ENCODE measurements at regions not wholly inside any gene's neighbourhood (a gene's known extent, or its start where the extent isn't known, plus 50 kb on each side); places are given as distances from the start of the nearest gene placed in this dataset.

DNA sequence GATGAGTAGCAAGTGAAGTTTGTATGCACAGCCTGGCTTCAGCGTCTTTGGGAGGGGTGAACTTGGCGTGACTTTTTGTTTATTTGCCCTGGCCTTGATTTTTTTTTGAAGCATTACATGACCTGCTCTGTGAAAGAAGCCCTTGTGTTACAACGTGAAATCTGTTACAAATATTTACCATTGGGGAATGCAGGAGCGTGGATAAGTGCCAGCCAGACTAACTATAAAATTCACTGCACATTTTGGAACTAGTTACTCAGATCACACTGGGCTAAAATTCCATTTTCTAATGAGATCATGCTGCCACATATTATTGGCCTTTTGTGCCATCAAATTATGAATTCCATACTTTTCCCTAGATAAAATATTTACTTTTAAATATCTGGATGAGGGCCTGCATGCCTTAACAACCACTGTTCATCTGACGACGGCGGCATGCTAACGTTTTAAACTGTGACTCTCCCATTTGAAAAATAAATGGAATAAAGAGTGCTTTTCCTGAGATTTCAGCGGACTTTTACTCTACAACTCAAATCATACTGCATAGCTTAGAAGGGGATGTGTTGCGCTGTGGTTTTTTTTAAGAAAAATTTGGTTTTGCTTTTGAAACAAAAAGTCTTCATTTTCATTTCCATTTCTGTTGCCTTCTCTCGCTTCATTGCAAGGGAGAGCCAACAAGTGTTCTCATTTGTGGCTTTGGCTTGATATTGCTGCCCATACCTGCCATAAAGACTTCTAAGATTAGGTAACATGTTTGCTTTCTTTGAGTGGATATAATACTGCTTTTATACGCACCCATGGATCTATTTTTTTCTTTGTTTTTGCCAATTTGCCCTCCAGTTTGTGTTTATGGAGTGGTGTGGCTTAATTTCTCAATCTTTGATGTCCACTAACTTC, 352.2 kb downstream of the TFEC start:
- Histone ChIP-seq H3K4me1 (ENCODE audit: control insufficient read depth in 1 of 2, insufficient read depth in 1 of 2, low read depth in 1 of 2, low read length in 1 of 2) (no peaks in the 10 kb centered on the region), H3K27ac (no peak overlapping the region), H3K9me3 (no peaks in the 10 kb centered on the region), H3K36me3 (no peaks in the 10 kb centered on the region), H3K4me3 (ENCODE audit: low read depth in 1 of 2, low read length in 1 of 2) (no peak overlapping the region), H3K27me3 (no peaks in the 10 kb centered on the region)
- TF ChIP-seq, protein P1, sequence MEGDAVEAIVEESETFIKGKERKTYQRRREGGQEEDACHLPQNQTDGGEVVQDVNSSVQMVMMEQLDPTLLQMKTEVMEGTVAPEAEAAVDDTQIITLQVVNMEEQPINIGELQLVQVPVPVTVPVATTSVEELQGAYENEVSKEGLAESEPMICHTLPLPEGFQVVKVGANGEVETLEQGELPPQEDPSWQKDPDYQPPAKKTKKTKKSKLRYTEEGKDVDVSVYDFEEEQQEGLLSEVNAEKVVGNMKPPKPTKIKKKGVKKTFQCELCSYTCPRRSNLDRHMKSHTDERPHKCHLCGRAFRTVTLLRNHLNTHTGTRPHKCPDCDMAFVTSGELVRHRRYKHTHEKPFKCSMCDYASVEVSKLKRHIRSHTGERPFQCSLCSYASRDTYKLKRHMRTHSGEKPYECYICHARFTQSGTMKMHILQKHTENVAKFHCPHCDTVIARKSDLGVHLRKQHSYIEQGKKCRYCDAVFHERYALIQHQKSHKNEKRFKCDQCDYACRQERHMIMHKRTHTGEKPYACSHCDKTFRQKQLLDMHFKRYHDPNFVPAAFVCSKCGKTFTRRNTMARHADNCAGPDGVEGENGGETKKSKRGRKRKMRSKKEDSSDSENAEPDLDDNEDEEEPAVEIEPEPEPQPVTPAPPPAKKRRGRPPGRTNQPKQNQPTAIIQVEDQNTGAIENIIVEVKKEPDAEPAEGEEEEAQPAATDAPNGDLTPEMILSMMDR (IDR thresholded peaks at IDR 0.05), result no peak

DNA sequence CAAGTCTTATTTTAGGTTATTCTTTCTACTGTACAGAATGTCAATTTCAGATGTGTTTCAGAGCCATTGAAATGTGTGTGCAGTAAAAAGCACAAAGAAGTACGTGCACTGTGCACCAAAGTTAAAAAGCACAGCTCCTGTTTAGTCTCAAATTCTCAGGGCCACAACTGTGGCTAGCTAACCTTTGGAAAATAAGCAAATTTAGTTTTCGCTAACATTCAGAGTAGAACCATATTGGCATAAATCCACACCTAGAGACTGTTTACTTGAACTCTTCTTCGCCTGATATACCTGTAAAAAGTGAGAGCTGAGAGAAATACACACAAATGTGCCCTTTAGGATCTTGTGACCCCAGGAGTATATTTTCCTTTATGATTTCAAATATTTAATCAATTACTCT, 353.9 kb downstream of the TFEC start:
- Histone ChIP-seq H3K27me3 (no peaks in the 10 kb centered on the region), H3K36me3 (no peaks in the 10 kb centered on the region), H3K27ac (no peak overlapping the region), H3K9me3 (no peaks in the 10 kb centered on the region), H3K4me3 (ENCODE audit: low read depth in 1 of 2, low read length in 1 of 2) (no peak overlapping the region), H3K4me1 (ENCODE audit: control insufficient read depth in 1 of 2, insufficient read depth in 1 of 2, low read depth in 1 of 2, low read length in 1 of 2) (no peaks in the 10 kb centered on the region)
- TF ChIP-seq, protein P1 (IDR thresholded peaks at IDR 0.05), result no peak

DNA sequence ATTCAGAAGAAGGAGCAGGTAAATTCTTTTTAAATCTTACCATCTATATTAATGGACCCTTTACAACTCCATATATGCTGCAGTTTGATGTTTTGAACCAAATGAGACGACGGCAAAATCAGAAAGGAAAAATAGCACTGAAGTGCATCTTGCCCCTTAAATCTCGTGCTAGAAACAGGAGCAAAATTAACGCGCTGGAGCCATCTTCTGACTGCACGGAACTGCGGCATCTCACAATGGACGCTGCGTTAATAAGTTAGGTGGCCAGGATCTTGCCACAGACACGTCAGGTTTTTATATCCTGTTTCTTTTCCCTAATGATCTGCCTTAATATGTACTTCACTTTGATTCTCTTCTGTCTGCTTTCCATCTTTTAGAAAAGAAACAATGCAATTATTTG, 354.5 kb downstream of the TFEC start:
- Histone ChIP-seq H3K36me3 (no peaks in the 10 kb centered on the region), H3K4me1 (ENCODE audit: control insufficient read depth in 1 of 2, insufficient read depth in 1 of 2, low read depth in 1 of 2, low read length in 1 of 2) (no peaks in the 10 kb centered on the region), H3K4me3 (ENCODE audit: low read depth in 1 of 2, low read length in 1 of 2) (no peak overlapping the region), H3K27ac (no peak overlapping the region), H3K27me3 (no peaks in the 10 kb centered on the region), H3K9me3 (no peaks in the 10 kb centered on the region)
- TF ChIP-seq, protein P1 (IDR thresholded peaks at IDR 0.05), result no peak

DNA sequence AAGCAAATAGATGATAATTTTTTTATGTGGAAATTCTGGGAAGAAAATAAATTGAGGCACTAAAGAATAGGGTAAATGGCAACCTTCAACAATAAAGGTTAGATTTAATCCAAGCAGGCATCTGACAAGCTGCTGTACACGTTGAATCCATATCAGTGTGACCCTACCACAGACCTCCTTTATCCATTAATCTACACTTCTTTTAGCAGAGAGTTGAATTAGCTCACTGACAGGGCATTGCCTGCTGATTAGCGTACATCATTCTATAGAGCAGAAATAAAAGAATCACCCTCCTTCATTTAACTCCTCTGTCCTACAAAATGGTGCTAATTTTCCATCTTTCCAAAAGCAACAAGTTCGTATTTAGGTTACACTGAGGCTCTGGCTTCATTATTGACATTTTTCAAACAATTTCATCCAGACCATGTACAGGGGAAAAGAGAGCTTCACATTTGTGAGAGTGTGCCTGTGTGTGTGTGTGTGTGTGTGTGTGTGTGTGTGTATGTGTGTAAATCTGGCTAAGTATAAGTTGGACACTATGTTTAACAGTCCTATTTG, 356.0 kb downstream of the TFEC start:
- no peak overlapping the region for H3K27ac ChIP-seq
- no peaks in the 10 kb centered on the region for H3K36me3 ChIP-seq
- no peak overlapping the region for H3K4me3 ChIP-seq (ENCODE audit: low read depth in 1 of 2, low read length in 1 of 2)
- no peaks in the 10 kb centered on the region for H3K4me1 ChIP-seq (ENCODE audit: control insufficient read depth in 1 of 2, insufficient read depth in 1 of 2, low read depth in 1 of 2, low read length in 1 of 2)
- TF ChIP-seq, protein P1 (IDR thresholded peaks at IDR 0.05), result no peak
- no peaks in the 10 kb centered on the region for H3K9me3 ChIP-seq
- no peaks in the 10 kb centered on the region for H3K27me3 ChIP-seq

DNA sequence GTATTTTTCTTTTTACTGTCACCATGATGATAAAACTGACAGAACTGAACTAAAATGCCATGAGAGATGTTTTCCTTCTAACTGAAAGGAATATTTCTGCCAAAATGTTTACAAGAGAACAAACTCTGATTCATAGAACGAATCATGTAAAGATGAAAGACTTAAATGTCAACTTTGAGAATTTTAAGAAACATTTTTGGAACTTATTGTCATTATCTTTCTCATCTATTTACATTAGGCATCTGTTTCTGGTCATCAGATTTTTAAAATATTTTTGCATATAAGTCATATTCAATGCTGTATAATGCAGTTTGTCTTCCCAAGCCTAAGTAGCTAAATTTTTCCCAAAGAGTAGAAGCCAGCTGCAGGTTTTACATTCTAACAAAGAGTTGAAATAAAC, 358.5 kb downstream of the TFEC start:
- no peaks in the 10 kb centered on the region for H3K27me3 ChIP-seq
- no peak overlapping the region for H3K27ac ChIP-seq
- no peak overlapping the region for H3K4me3 ChIP-seq (ENCODE audit: low read depth in 1 of 2, low read length in 1 of 2)
- no peaks in the 10 kb centered on the region for H3K36me3 ChIP-seq
- TF ChIP-seq, protein P1 (IDR thresholded peaks at IDR 0.05), result no peak
- H3K9me3 ChIP-seq, result no peaks in the 10 kb centered on the region
- H3K4me1 ChIP-seq (ENCODE audit: control insufficient read depth in 1 of 2, insufficient read depth in 1 of 2, low read depth in 1 of 2, low read length in 1 of 2), result no peaks in the 10 kb centered on the region
